T-cell (primary cell): ENCODE measurements at regions not wholly inside any gene's neighbourhood (a gene's known extent, or its start where the extent isn't known, plus 50 kb on each side); places are given as distances from the start of the nearest gene placed in this dataset.

ENCODE experiments used
- ATAC-seq, 4 experiments: fragments of 200-7000 bp in 3 of 4; fragments of 150-1000 bp in 1 of 4; cut with Tn5 transposase; replicated peaks in 1 of 4; 1 replicate in 3 of 4; 2 replicates in 1 of 4; pipeline ENCODE4 v1.10.0; 2021; ENCODE audit warnings: moderate library complexity in 3 of 4, mild to moderate bottlenecking in 2 of 4, moderate number of reproducible peaks in 1 of 4
- CTCF ChIA-PET, 2 donors: fragments of 300-600 bp; sonication (Branson Sonifier 250); formaldehyde crosslinking; loops; one replicate each; lab custom pipeline; 2022; ENCODE audit warnings: antibody characterized with exemption in 2 of 2; lab: Charles Lee
- POLR2A ChIA-PET, 2 donors: fragments of 300-600 bp; sonication (Branson Sonifier 250); formaldehyde crosslinking; loops; one replicate each; lab custom pipeline; 2022; ENCODE audit warnings: antibody characterized with exemption in 2 of 2; lab: Charles Lee
- DNase-seq, 35 experiments: peaks; one replicate each; pipeline versions ENCODE4 v3.0.0 to v3.0.0-alpha.2; 2013 to 2023
- H3K27ac ChIP-seq: one replicate; pipeline ENCODE4 v1.5.1; 2013; ENCODE audit warnings: low read length
- H3K27me3 ChIP-seq, 2 experiments: replicated peaks in 1 of 2; 1 replicate in 1 of 2; 2 replicates in 1 of 2; pipeline versions ENCODE4 v1.6.1 to v1.7.0; 2013; ENCODE audit warnings: low read length in 1 of 2, mixed read lengths in 1 of 2; ENCODE audit not compliant: control insufficient read depth in 2 of 2, insufficient read depth in 2 of 2; ENCODE audit errors: extremely low read depth in 1 of 2
- H3K36me3 ChIP-seq, 2 donors: 1 replicate in 1 of 2; 2 replicates in 1 of 2; pipeline versions ENCODE4 v1.6.1 to v1.7.0; 2013; ENCODE audit warnings: low read length in 1 of 2; ENCODE audit not compliant: control insufficient read depth in 2 of 2, insufficient read depth in 1 of 2; ENCODE audit errors: extremely low read depth in 1 of 2
- H3K4me1 ChIP-seq, 2 experiments: 1 replicate in 1 of 2; 2 replicates in 1 of 2; pipeline versions ENCODE4 v1.6.1 to v1.7.0; 2013; ENCODE audit warnings: low read length in 2 of 2, mixed read lengths in 1 of 2; ENCODE audit not compliant: insufficient read depth in 2 of 2, control insufficient read depth in 1 of 2; ENCODE audit errors: extremely low read depth in 1 of 2
- H3K4me3 ChIP-seq, 2 donors: 1 replicate in 1 of 2; 2 replicates in 1 of 2; pipeline versions ENCODE4 v1.5.1 to v1.7.0; 2013; ENCODE audit warnings: mild to moderate bottlenecking in 2 of 2, low read length in 1 of 2, moderate library complexity in 1 of 2; ENCODE audit not compliant: control insufficient read depth in 1 of 2; ENCODE audit errors: extremely low read depth in 1 of 2
- H3K9me3 ChIP-seq: 2 replicates; pipeline ENCODE4 v1.7.0; 2013
- H3K27ac Mint-ChIP-seq, 2 donors: one replicate each; pipeline ENCODE4 v1.8.0; 2020 to 2021; ENCODE audit warnings: mild to moderate bottlenecking in 2 of 2, mixed read lengths in 2 of 2
- H3K27me3 Mint-ChIP-seq, 2 donors: one replicate each; pipeline ENCODE4 v1.8.0; 2021 to 2022; ENCODE audit warnings: mixed read lengths in 2 of 2
- H3K36me3 Mint-ChIP-seq: one replicate; pipeline ENCODE4 v1.8.0; 2021; ENCODE audit warnings: mixed read lengths
- H3K4me1 Mint-ChIP-seq, 3 donors: one replicate each; pipeline ENCODE4 v1.8.0; 2020 to 2022; ENCODE audit warnings: mixed read lengths in 3 of 3, mild to moderate bottlenecking in 1 of 3
- H3K4me3 Mint-ChIP-seq, 3 donors: one replicate each; pipeline ENCODE4 v1.8.0; 2020 to 2022; ENCODE audit warnings: mild to moderate bottlenecking in 3 of 3, mixed read lengths in 3 of 3, moderate library complexity in 3 of 3
- H3K9me3 Mint-ChIP-seq, 3 donors: one replicate each; pipeline ENCODE4 v1.8.0; 2020 to 2022; ENCODE audit warnings: mixed read lengths in 3 of 3
- WGBS: methylation state at CpG from one replicate; pipeline ENCODE4 v1.1.5; 2013; ENCODE audit warnings: missing lambda C conversion rate; ENCODE audit not compliant: insufficient coverage; 5-methylcytosine and 5-hydroxymethylcytosine counted together

DNA sequence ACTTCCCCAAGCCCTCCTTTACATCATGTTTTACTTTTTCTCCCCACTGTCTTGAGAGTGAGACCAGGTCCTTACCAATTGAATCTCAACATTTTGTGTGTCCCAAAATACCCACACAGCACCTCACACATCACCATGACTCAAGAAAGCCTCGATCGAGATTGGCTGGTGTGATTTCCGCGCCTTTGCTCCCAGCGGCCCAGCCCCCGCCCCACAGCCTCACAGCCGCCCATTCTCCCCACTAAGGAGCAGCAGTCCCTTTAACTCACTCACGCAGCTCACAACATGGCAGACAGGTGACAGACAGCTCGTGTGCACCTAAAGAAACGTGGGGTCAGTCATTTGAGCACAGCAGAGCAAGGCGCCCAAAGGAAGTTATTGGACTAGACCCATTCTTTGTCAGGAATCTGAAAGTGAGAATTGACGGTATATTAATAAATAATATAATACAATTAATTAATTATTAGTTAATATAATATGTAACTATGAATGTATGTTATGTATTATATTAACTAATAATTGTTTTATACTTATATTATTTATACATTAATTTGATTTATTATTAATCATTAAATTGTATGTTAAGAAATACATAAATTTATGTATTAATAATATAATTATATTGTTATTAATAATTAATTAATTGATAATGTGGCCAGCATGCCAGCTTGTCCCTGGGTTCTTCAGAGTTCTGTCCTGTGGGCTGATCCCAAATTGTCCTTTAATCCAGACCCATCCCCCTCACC is 204.9 kb upstream of the RNF32 start:
- Histone ChIP-seq H3K4me3 (no peak overlapping the region), H3K27me3 (peaks cover 0 to 19% of the 10 kb centered on the region in 2 experiments), H3K9me3 (no peaks in the 10 kb centered on the region), H3K4me1 (no peaks in the 10 kb centered on the region), H3K36me3 (no peaks in the 10 kb centered on the region), H3K27ac (no peak overlapping the region)
- Mint-ChIP-seq H3K36me3 (no peaks in the 10 kb centered on the region), H3K4me1 (no peaks in the 10 kb centered on the region), H3K27ac (no peak overlapping the region), H3K27me3 (peaks cover 15 to 18% of the 10 kb centered on the region in 2 donors), H3K9me3 (no peaks in the 10 kb centered on the region), H3K4me3 (no peak overlapping the region)
- WGBS = 90% methylated on average over 7 of the region's 12 CpGs
- ChIA-PET POLR2A (no interaction called here), CTCF (no interaction called here)
- DNase-seq = no peak
- no peak for ATAC-seq

DNA sequence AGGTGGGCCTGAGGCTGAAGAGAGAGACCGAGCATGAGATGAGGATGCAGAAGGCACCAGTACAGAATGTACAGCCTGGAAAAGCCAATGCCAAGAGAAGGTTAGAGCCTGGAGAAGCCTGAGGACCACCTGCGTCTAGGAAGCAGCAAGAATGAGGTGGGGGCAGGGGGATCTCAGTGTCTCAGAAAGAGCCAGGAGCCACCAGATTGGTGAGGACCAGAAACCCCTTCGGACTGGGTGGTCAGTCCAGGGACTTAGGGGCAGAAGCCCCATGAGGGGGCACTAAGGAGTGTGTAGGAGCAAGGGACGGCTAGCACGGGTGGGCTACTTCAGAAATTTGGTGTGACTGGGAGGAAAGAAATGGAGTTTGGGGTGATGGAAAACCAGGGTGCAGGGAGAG is 205.9 kb upstream of the RNF32 start:
- no peak overlapping the region for H3K27ac Mint-ChIP-seq
- no peaks in the 10 kb centered on the region for H3K4me1 Mint-ChIP-seq
- ChIA-PET POLR2A (no interaction called here), CTCF (no interaction called here)
- DNase-seq = no peak
- H3K4me3 Mint-ChIP-seq = no peak overlapping the region
- Histone ChIP-seq H3K27me3 (peaks cover 0 to 17% of the 10 kb centered on the region in 2 experiments), H3K4me3 (no peak overlapping the region), H3K36me3 (no peaks in the 10 kb centered on the region), H3K27ac (no peak overlapping the region), H3K4me1 (no peaks in the 10 kb centered on the region), H3K9me3 (no peaks in the 10 kb centered on the region)
- peaks cover 14 to 18% of the 10 kb centered on the region in 2 donors for H3K27me3 Mint-ChIP-seq
- ATAC-seq = no peak
- no peaks in the 10 kb centered on the region for H3K36me3 Mint-ChIP-seq
- 75% methylated on average over 5 of the region's 5 CpGs for WGBS
- no peaks in the 10 kb centered on the region for H3K9me3 Mint-ChIP-seq

DNA sequence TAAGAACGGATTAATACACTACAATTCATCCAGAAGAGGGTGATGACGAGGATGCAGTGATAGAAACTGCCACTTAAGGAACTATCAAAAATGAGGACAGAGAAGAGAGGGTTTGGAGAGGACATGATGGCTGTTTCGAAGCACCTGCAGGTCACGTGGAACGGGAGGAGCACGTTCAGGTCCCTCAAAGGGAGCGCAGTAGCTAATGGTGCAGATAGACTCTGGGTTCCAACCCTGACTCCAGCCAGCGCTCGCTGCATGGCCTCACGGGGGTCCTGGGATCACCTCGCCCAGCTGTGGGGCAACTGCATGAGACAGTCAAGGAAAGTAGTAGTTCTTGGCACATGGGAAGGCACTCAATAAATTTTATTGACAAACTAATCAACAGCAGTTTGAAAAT is 208.6 kb upstream of the RNF32 start:
- no peak overlapping the region for H3K4me3 ChIP-seq
- H3K4me1 Mint-ChIP-seq = no peaks in the 10 kb centered on the region
- H3K36me3 Mint-ChIP-seq = no peaks in the 10 kb centered on the region
- ATAC-seq = no peak
- no peaks in the 10 kb centered on the region for H3K9me3 ChIP-seq
- H3K4me3 Mint-ChIP-seq = no peak overlapping the region
- DNase-seq = no peak
- H3K27ac ChIP-seq = no peak overlapping the region
- WGBS = 88% methylated on average over 7 of the region's 11 CpGs
- no peaks in the 10 kb centered on the region for H3K9me3 Mint-ChIP-seq
- no peaks in the 10 kb centered on the region for H3K4me1 ChIP-seq
- H3K27me3 ChIP-seq = peaks cover 0 to 16% of the 10 kb centered on the region in 2 experiments
- no peak overlapping the region for H3K27ac Mint-ChIP-seq
- peaks cover 17 to 18% of the 10 kb centered on the region in 2 donors for H3K27me3 Mint-ChIP-seq
- no peaks in the 10 kb centered on the region for H3K36me3 ChIP-seq
- ChIA-PET CTCF (no interaction called here), POLR2A (no interaction called here)

DNA sequence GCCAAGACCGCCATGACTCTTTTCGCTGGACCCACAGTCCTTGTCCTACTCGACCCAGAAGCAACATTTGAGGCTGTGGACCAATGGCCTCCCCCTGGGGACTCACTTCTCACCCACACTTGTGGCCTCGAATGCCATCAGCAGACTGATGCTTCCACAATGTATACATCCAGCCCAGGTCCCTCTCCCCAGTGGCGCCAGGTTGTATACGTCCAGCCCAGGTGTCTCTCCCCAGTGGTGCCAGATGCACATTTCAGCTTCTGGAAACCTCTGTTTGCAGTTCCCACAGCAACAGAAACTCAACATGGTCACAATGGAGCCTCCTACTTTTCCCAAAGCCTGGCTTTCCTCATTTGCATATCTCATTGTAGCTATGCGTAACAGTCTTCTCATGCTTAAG is 210.5 kb upstream of the RNF32 start:
- ChIA-PET POLR2A (no interaction called here), CTCF (no interaction called here)
- H3K4me1 ChIP-seq = no peaks in the 10 kb centered on the region
- peaks cover 16 to 18% of the 10 kb centered on the region in 2 donors for H3K27me3 Mint-ChIP-seq
- H3K4me3 Mint-ChIP-seq = no peak overlapping the region
- no peak for DNase-seq
- no peak overlapping the region for H3K27ac ChIP-seq
- no peaks in the 10 kb centered on the region for H3K36me3 ChIP-seq
- no peak for ATAC-seq
- H3K36me3 Mint-ChIP-seq = no peaks in the 10 kb centered on the region
- 70% methylated on average over 6 of the region's 7 CpGs for WGBS
- peaks cover 0 to 12% of the 10 kb centered on the region in 2 experiments for H3K27me3 ChIP-seq
- H3K4me3 ChIP-seq = no peak overlapping the region
- no peaks in the 10 kb centered on the region for H3K4me1 Mint-ChIP-seq
- no peaks in the 10 kb centered on the region for H3K9me3 Mint-ChIP-seq
- H3K9me3 ChIP-seq = no peaks in the 10 kb centered on the region
- no peak overlapping the region for H3K27ac Mint-ChIP-seq

GRCh38 chr7:156429514-156429913 is 211.1 kb upstream of the RNF32 start:
- DNase-seq = no peak
- Mint-ChIP-seq H3K27me3 (peaks cover 20 to 21% of the 10 kb centered on the region in 2 donors), H3K4me3 (no peak overlapping the region), H3K4me1 (no peaks in the 10 kb centered on the region), H3K9me3 (no peaks in the 10 kb centered on the region), H3K36me3 (no peaks in the 10 kb centered on the region), H3K27ac (no peak overlapping the region)
- no peaks in the 10 kb centered on the region for H3K36me3 ChIP-seq
- H3K27ac ChIP-seq = no peak overlapping the region
- ATAC-seq = no peak
- no peaks in the 10 kb centered on the region for H3K4me1 ChIP-seq
- CTCF ChIA-PET = no interaction called here
- 90% methylated on average over 5 of the region's 5 CpGs for WGBS
- H3K9me3 ChIP-seq = no peaks in the 10 kb centered on the region
- peaks cover 0 to 8% of the 10 kb centered on the region in 2 experiments for H3K27me3 ChIP-seq
- POLR2A ChIA-PET = no interaction called here
- H3K4me3 ChIP-seq = no peak overlapping the region

DNA sequence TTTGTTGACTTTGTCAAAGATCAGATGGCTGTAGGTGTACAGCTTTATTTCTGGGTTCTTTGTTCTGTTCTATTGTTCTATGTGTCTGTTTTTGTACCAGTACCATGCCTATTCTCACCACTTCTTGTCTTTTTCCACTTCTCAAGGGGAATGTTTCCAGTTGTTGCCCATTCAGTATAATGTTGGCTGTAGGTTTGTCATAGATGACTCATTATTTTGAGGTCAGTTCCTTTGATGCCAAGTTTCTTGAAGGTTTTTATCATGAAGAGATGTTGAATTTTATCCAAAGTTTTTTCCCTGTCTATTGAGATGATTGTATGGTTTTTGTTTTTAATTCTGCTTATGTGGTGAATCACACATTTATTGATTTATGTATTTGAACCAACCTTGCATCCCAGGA is 216.7 kb upstream of the RNF32 start:
- Mint-ChIP-seq H3K36me3 (no peaks in the 10 kb centered on the region), H3K27me3 (peaks cover 16 to 20% of the 10 kb centered on the region in 2 donors), H3K27ac (no peak overlapping the region), H3K4me1 (no peaks in the 10 kb centered on the region), H3K9me3 (peaks cover 0 to 7% (median 5%) of the 10 kb centered on the region in 3 donors), H3K4me3 (no peak overlapping the region)
- Histone ChIP-seq H3K9me3 (no peaks in the 10 kb centered on the region), H3K4me1 (no peaks in the 10 kb centered on the region), H3K36me3 (no peaks in the 10 kb centered on the region), H3K27me3 (no peaks in the 10 kb centered on the region), H3K4me3 (no peak overlapping the region), H3K27ac (no peak overlapping the region)
- ChIA-PET CTCF (no interaction called here), POLR2A (no interaction called here)
- ATAC-seq (no peak), DNase-seq (no peak)

GRCh38 chr7:156420496-156420895 is 220.1 kb upstream of the RNF32 start:
- ChIA-PET POLR2A (no interaction called here), CTCF (no interaction called here)
- ATAC-seq (no peak), DNase-seq (no peak)
- no peaks in the 10 kb centered on the region for H3K36me3 Mint-ChIP-seq
- peaks cover 16 to 21% of the 10 kb centered on the region in 2 donors for H3K27me3 Mint-ChIP-seq
- 88% methylated on average over 1 of the region's 1 CpG for WGBS
- H3K4me1 Mint-ChIP-seq = no peaks in the 10 kb centered on the region
- H3K36me3 ChIP-seq = no peaks in the 10 kb centered on the region
- peaks cover 0 to 7% (median 5%) of the 10 kb centered on the region in 3 donors for H3K9me3 Mint-ChIP-seq
- H3K27ac ChIP-seq = no peak overlapping the region
- no peak overlapping the region for H3K4me3 Mint-ChIP-seq
- H3K27me3 ChIP-seq = no peaks in the 10 kb centered on the region
- no peak overlapping the region for H3K4me3 ChIP-seq
- H3K9me3 ChIP-seq = no peaks in the 10 kb centered on the region
- no peak overlapping the region for H3K27ac Mint-ChIP-seq
- H3K4me1 ChIP-seq = no peaks in the 10 kb centered on the region
